T-helper 17 cell (primary cell): ENCODE measurements at regions not wholly inside any gene's neighbourhood (a gene's known extent, or its start where the extent isn't known, plus 50 kb on each side); places are given as distances from the start of the nearest gene placed in this dataset.
"Not testable (repeated sequence)": the region's sequence is repeated elsewhere in the genome, so short reads cannot be mapped to it uniquely, and the experiment has no call there.

Experiments
- ATAC-seq: fragments of 150-1000 bp; cut with Tn5 transposase; 2 replicates; pipeline ENCODE4 v1.10.0; 2021; ENCODE audit warnings: mild to moderate bottlenecking, moderate library complexity
- DNase-seq, 3 donors: peaks; one replicate each; pipeline versions ENCODE4 v3.0.0 to v3.0.0-alpha.2; 2020 to 2021
- H3K9me3 ChIP-seq: one replicate; pipeline ENCODE4 v1.7.0; 2013; ENCODE audit warnings: low read length, mild to moderate bottlenecking; ENCODE audit not compliant: control insufficient read depth, poor library complexity, severe bottlenecking
- H3K27ac Mint-ChIP-seq: one replicate; pipeline ENCODE4 v1.8.0; 2022; ENCODE audit warnings: mild to moderate bottlenecking, moderate library complexity, mixed read lengths
- H3K27me3 Mint-ChIP-seq: one replicate; pipeline ENCODE4 v1.8.0; 2022; ENCODE audit warnings: mixed read lengths
- H3K36me3 Mint-ChIP-seq: one replicate; pipeline ENCODE4 v1.8.0; 2022; ENCODE audit warnings: low read depth, mixed read lengths
- H3K4me1 Mint-ChIP-seq: one replicate; pipeline ENCODE4 v1.8.0; 2022; ENCODE audit warnings: mild to moderate bottlenecking, mixed read lengths
- H3K4me3 Mint-ChIP-seq: one replicate; pipeline ENCODE4 v1.8.0; 2022; ENCODE audit warnings: mild to moderate bottlenecking, moderate library complexity, mixed read lengths

GRCh38 chr22:47366026-47366767 lies 603.7 kb downstream of the TBC1D22A start:
- Mint-ChIP-seq H3K27me3 (peaks cover 38% of the 10 kb centered on the region), H3K36me3 (no peaks in the 10 kb centered on the region), H3K4me3 (no peak overlapping the region), H3K4me1 (peaks cover 4% of the 10 kb centered on the region), H3K27ac (no peak overlapping the region)
- no peak for ATAC-seq
- no peaks in the 10 kb centered on the region for H3K9me3 ChIP-seq
- no peak for DNase-seq

DNA sequence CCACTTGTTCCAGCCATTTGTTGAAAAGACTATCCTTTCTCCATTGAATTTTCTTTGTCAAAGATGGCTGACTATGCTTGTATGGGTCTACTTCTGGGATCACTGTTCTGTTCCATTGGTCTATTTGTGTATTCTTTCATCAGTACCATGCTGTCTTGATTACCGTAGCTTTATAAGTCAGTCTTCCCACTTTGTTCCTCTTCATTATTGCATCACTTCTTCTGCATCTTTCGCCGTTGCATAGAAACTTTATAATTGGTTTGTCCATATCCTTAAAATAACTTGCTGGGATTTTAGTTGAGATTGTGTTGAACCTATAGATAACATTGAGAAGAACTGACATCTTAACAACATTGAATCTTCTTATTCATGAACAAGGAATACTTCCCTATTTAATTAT lies 598.8 kb downstream of the TBC1D22A start:
- no peak for DNase-seq
- peaks cover 3% of the 10 kb centered on the region for H3K27me3 Mint-ChIP-seq
- no peak overlapping the region for H3K27ac Mint-ChIP-seq

GRCh38 chr22:47357493-47357892 lies 595.0 kb downstream of the TBC1D22A start:
- H3K27me3 Mint-ChIP-seq = peaks cover under 1% of the 10 kb centered on the region
- H3K27ac Mint-ChIP-seq = no peak overlapping the region
- ATAC-seq (no peak), DNase-seq (no peak)
- H3K36me3 Mint-ChIP-seq = no peaks in the 10 kb centered on the region
- H3K9me3 ChIP-seq = no peaks in the 10 kb centered on the region
- H3K4me1 Mint-ChIP-seq = no peaks in the 10 kb centered on the region
- no peak overlapping the region for H3K4me3 Mint-ChIP-seq

More for the DNA sequence above, 598.8 kb downstream of the TBC1D22A start:
- ATAC-seq = no peak
- H3K9me3 ChIP-seq = no peaks in the 10 kb centered on the region
- no peaks in the 10 kb centered on the region for H3K4me1 Mint-ChIP-seq
- H3K4me3 Mint-ChIP-seq = no peak overlapping the region
- no peaks in the 10 kb centered on the region for H3K36me3 Mint-ChIP-seq

- no peaks in the 10 kb centered on the region for H3K9me3 ChIP-seq
- Mint-ChIP-seq H3K4me1 (no peaks in the 10 kb centered on the region), H3K27me3 (peaks cover 4% of the 10 kb centered on the region), H3K36me3 (no peaks in the 10 kb centered on the region), H3K27ac (no peak overlapping the region), H3K4me3 (no peak overlapping the region)
- ATAC-seq (no peak), DNase-seq (no peak)
Observed at GRCh38 chr22:47357086-47357485, 594.6 kb downstream of the TBC1D22A start.

GRCh38 chr22:47356511-47357011 lies 594.1 kb downstream of the TBC1D22A start:
- Mint-ChIP-seq H3K4me1 (no peaks in the 10 kb centered on the region), H3K4me3 (no peak overlapping the region), H3K27ac (no peak overlapping the region), H3K27me3 (peaks cover 10% of the 10 kb centered on the region), H3K36me3 (peaks cover 3% of the 10 kb centered on the region)
- no peak for ATAC-seq
- DNase-seq = no peak
- H3K9me3 ChIP-seq = no peaks in the 10 kb centered on the region

DNA sequence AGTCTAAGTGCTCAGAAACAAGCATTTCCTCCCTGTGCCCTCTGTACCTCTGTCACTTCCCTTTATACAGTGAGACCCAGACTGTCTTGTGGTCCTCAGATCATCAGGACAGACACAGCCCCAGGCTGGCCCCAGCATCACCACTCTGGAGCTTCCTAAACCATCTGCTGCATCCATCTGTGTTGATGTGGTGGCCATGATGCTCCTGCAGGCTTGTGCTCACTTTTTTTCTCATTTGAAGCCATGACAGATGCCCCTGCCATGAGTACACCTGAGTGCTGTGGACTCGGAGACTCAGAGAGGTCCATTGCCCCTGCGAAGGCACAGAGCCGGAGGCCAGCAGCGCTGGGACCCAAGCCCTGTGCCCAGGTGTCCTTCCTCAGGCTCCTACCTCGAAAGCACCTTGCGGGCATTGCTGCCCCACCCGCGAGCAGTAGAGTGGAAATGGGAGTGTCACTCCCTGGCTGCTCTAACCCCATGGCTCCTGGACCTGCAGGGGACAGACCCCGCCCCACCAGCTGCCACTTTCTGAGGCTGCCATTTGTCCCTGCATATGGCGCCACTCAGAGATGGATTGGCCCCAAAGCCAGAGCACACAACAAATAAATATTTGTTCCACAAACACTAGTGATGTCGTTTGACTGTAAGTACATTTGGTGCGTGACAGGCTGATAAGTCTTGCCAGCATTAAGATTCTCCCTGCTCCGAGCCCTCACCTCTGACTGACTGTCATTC lies 593.5 kb downstream of the TBC1D22A start:
- H3K27ac Mint-ChIP-seq = no peak overlapping the region
- peaks cover 3% of the 10 kb centered on the region for H3K36me3 Mint-ChIP-seq
- H3K27me3 Mint-ChIP-seq = peaks cover 16% of the 10 kb centered on the region
- DNase-seq (no peak), ATAC-seq (no peak)
- no peaks in the 10 kb centered on the region for H3K4me1 Mint-ChIP-seq
- H3K4me3 Mint-ChIP-seq = no peak overlapping the region
- no peaks in the 10 kb centered on the region for H3K9me3 ChIP-seq

- Mint-ChIP-seq H3K27ac (no peak overlapping the region), H3K4me1 (no peaks in the 10 kb centered on the region), H3K27me3 (peaks cover 17% of the 10 kb centered on the region), H3K36me3 (peaks cover 3% of the 10 kb centered on the region), H3K4me3 (no peak overlapping the region)
- no peaks in the 10 kb centered on the region for H3K9me3 ChIP-seq
- ATAC-seq (no peak), DNase-seq (no peak)
Observed at GRCh38 chr22:47355388-47355725, 592.9 kb downstream of the TBC1D22A start.

GRCh38 chr22:47354668-47355387 lies 592.4 kb downstream of the TBC1D22A start:
- DNase-seq = no peak
- Mint-ChIP-seq H3K36me3 (peaks cover 3% of the 10 kb centered on the region), H3K4me1 (no peaks in the 10 kb centered on the region), H3K27me3 (peaks cover 17% of the 10 kb centered on the region), H3K4me3 (no peak overlapping the region), H3K27ac (no peak overlapping the region)
- ATAC-seq = no peak
- no peaks in the 10 kb centered on the region for H3K9me3 ChIP-seq

DNA sequence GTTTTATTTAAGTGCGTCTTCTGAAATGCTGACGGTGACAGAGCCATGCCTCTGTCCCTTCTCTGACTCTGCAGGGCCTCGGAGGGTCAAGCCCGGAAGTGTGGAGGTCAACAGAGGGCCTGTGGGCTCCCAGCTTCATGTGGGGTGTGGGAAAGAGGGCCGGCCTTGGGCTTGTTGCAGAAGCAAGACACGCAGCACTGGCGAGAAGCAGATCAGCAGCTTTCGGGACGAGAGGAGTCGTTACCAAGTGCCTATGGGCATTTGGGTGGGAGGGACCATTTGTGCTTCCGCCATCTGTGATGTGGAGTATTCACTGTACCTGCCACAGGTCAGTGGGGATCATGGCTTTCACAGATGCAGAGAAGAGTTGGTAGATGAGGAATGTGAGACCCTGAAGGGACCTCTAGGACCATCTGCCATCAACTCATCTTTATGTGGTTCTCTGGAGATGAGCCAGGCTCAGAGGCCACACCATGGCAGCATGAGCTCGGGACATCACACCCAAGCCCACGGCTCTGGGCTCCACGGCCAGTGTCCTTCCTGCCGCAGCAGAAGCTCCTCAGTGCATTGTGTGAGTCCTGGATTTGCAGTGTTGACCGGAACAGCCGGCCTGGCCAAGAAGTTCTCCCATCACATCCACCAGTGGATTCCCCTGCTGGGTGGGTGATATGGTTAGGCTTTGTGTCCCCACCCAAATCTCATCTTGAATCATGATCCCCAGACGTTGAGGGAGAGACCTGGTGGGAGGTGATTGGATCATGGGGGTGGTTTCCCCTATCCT lies 590.7 kb downstream of the TBC1D22A start:
- Mint-ChIP-seq H3K27me3 (peaks cover 17% of the 10 kb centered on the region), H3K4me3 (no peak overlapping the region), H3K27ac (no peak overlapping the region), H3K36me3 (peaks cover 3% of the 10 kb centered on the region), H3K4me1 (no peaks in the 10 kb centered on the region)
- H3K9me3 ChIP-seq = no peaks in the 10 kb centered on the region
- no peak for DNase-seq
- no peak for ATAC-seq

DNA sequence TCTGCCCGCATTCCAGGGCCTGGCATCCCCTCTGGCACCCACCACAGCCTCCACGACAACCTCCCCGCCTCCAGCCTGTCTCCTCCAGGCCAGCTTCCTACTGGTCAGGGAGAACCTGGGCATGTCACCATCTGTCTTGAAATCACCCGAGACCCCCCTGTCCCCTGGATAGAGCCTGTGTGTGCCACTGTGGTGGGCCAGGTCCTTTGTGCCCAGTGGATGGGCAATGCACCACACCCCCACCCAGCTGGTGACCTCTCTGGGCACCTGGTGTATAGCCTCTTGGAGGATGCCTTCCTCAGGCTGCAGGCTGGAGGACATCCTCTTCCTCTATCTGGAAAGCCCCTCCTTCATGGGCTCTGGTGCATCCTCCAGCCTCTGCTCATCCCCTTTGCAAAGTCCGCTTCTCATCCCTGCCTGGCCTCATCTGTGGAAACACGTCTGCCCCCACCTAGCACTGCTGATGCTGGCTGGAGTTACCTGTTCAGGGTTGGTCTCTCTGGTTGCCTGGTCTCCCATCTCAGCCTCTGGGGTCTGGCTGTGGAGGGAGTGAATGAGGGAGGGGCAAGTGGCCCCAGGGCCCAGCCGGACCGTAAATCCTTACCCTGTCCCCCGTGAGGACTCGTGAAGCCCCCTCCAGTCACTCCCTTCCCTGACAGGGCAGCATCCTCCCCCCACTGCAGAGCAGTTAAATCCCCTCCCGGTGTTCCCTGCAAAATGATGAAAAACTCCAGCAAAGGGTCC lies 589.6 kb downstream of the TBC1D22A start:
- H3K36me3 Mint-ChIP-seq = peaks cover 3% of the 10 kb centered on the region
- DNase-seq = no peak
- ATAC-seq = no peak

DNA sequence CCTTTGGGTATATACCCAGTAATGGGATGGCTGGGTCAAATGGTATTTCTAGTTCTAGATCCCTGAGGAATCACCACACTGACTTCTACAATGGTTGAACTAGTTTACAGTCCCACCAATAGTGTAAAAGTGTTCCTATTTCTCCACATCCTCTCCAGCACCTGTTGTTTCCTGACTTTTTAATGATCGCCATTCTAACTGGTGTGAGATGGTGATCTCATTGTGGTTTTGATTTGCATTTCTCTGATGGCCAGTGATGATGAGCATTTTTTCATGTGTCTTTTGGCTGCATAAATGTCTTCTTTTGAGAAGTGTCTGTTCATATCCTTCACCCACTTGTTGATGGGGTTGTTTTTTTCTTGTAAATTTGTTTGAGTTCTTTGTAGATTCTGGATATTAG lies 583.8 kb downstream of the TBC1D22A start:
- not testable (repeated sequence) for H3K4me1 Mint-ChIP-seq, H3K27ac Mint-ChIP-seq, ATAC-seq, H3K36me3 Mint-ChIP-seq, DNase-seq, H3K9me3 ChIP-seq, H3K4me3 Mint-ChIP-seq
- H3K27me3 Mint-ChIP-seq = peaks cover 31% of the 10 kb centered on the region

More for the DNA sequence above, 589.6 kb downstream of the TBC1D22A start:
- Mint-ChIP-seq H3K27me3 (peaks cover 17% of the 10 kb centered on the region), H3K4me1 (no peaks in the 10 kb centered on the region), H3K4me3 (no peak overlapping the region), H3K27ac (no peak overlapping the region)
- no peaks in the 10 kb centered on the region for H3K9me3 ChIP-seq

- Mint-ChIP-seq H3K4me3 (peak overlapping the region; percentile 1), H3K27ac (no peak overlapping the region), H3K36me3 (peaks cover 2% of the 10 kb centered on the region), H3K27me3 (peaks cover 29% of the 10 kb centered on the region), H3K4me1 (no peaks in the 10 kb centered on the region)
- ATAC-seq (no peak), DNase-seq (no peak)
- no peaks in the 10 kb centered on the region for H3K9me3 ChIP-seq
Observed at GRCh38 chr22:47345025-47345424, 582.6 kb downstream of the TBC1D22A start.
